ENCODE measurements at regions not wholly inside any gene's neighbourhood (a gene's known extent, or its start where the extent isn't known, plus 50 kb on each side); places are given as distances from the start of the nearest gene placed in this dataset.

- H3K9me3 ChIP-seq (ENCODE audit: control insufficient read depth in 1 of 2, low read length in 2 of 2) = no peaks in the 10 kb centered on the region
- intact Hi-C loops (cut with micrococcal nuclease) = loop anchor here (2.0 kb wide), 2 partner anchors 21 to 83 kb away; no protein-coding TSS in a partner anchor
- DNase-seq = peak; percentile 87 to 90 (median 88)
- ChIA-PET POLR2A (ENCODE audit: partially characterized antibody) (interaction anchor here (1.0 to 2.9 kb wide), 5 partner anchors 18 to 80 kb away, joined by 3 to 19 read pairs (median 4); partner anchors contain the start of gene IER5L), CTCF (ENCODE audit: partially characterized antibody) (interaction anchor here (1.2 kb wide), 1 partner anchor 37 kb away, joined by 3 read pairs; no protein-coding TSS in a partner anchor)
- no peaks in the 10 kb centered on the region for H3K36me3 ChIP-seq (ENCODE audit: insufficient read depth, low read length)
- Mint-ChIP-seq H3K36me3 (no peaks in the 10 kb centered on the region), H3K9me3 (no peaks in the 10 kb centered on the region), H3K27me3 (peaks cover 1 to 10% of the 10 kb centered on the region in 2 donors), H3K27ac (peak overlapping the region; percentile 52 to 88 (median 71)), H3K4me3 (peak overlapping the region; percentile 54 to 81 (median 74)), H3K4me1 (peaks cover 15 to 39% (median 29%) of the 10 kb centered on the region in 4 donors)
- peak overlapping the region; percentile 42 to 47 for H3K4me3 ChIP-seq (ENCODE audit: low read length in 2 of 2)
- H3K27me3 ChIP-seq (ENCODE audit: insufficient read depth, low read length) = no peaks in the 10 kb centered on the region
- H3K27ac ChIP-seq (ENCODE audit: low read depth, low read length) = no peak overlapping the region
- peaks cover 30% of the 10 kb centered on the region for H3K4me1 ChIP-seq (ENCODE audit: insufficient read depth, low read length)
Observed at GRCh38 chr9:129258124-129258822, 80.2 kb upstream of the IER5L start.

- Histone ChIP-seq H3K27ac (ENCODE audit: low read depth, low read length) (no peak overlapping the region), H3K4me3 (ENCODE audit: low read length in 2 of 2) (no peak overlapping the region), H3K27me3 (ENCODE audit: insufficient read depth, low read length) (no peaks in the 10 kb centered on the region), H3K9me3 (ENCODE audit: control insufficient read depth in 1 of 2, low read length in 2 of 2) (no peaks in the 10 kb centered on the region), H3K36me3 (ENCODE audit: insufficient read depth, low read length) (no peaks in the 10 kb centered on the region), H3K4me1 (ENCODE audit: insufficient read depth, low read length) (peaks cover 30% of the 10 kb centered on the region)
- Mint-ChIP-seq H3K4me3 (peak overlapping the region in 3 of 8 donors; percentile 9 to 41 (median 20)), H3K9me3 (no peaks in the 10 kb centered on the region), H3K4me1 (peaks cover 15 to 38% (median 28%) of the 10 kb centered on the region in 4 donors), H3K36me3 (no peaks in the 10 kb centered on the region), H3K27me3 (peaks cover 1 to 9% of the 10 kb centered on the region in 2 donors), H3K27ac (peak overlapping the region in 6 of 7 donors; percentile 65 to 86 (median 73))
- POLR2A ChIA-PET (ENCODE audit: partially characterized antibody) = interaction anchor here (1.0 to 2.9 kb wide), 3 partner anchors 21 to 79 kb away, joined by 3 to 19 read pairs (median 12); partner anchors contain the start of gene IER5L
- DNase-seq = no peak
- intact Hi-C loops (cut with micrococcal nuclease) = no loop called here
- CTCF ChIA-PET (ENCODE audit: partially characterized antibody) = no interaction called here
Observed at GRCh38 chr9:129256959-129257713, 79.1 kb upstream of the IER5L start.

- Mint-ChIP-seq H3K4me1 (peaks cover 11 to 17% (median 14%) of the 10 kb centered on the region in 4 donors), H3K4me3 (no peak overlapping the region), H3K9me3 (no peaks in the 10 kb centered on the region), H3K27ac (no peak overlapping the region), H3K36me3 (no peaks in the 10 kb centered on the region), H3K27me3 (peaks cover 4 to 5% of the 10 kb centered on the region in 2 donors)
- intact Hi-C loops (cut with micrococcal nuclease) = no loop called here
- ChIA-PET POLR2A (ENCODE audit: partially characterized antibody) (no interaction called here), CTCF (ENCODE audit: partially characterized antibody) (interaction anchor here (1.5 kb wide), 2 partner anchors 80 to 112 kb away, joined by 4 read pairs; no protein-coding TSS in a partner anchor)
- Histone ChIP-seq H3K27me3 (ENCODE audit: insufficient read depth, low read length) (no peaks in the 10 kb centered on the region), H3K4me1 (ENCODE audit: insufficient read depth, low read length) (peaks cover 20% of the 10 kb centered on the region), H3K4me3 (ENCODE audit: low read length in 2 of 2) (no peak overlapping the region), H3K36me3 (ENCODE audit: insufficient read depth, low read length) (no peaks in the 10 kb centered on the region), H3K27ac (ENCODE audit: low read depth, low read length) (no peak overlapping the region), H3K9me3 (ENCODE audit: control insufficient read depth in 1 of 2, low read length in 2 of 2) (no peaks in the 10 kb centered on the region)
- no peak for DNase-seq
Observed at GRCh38 chr9:129254566-129255287, 76.7 kb upstream of the IER5L start.

DNA sequence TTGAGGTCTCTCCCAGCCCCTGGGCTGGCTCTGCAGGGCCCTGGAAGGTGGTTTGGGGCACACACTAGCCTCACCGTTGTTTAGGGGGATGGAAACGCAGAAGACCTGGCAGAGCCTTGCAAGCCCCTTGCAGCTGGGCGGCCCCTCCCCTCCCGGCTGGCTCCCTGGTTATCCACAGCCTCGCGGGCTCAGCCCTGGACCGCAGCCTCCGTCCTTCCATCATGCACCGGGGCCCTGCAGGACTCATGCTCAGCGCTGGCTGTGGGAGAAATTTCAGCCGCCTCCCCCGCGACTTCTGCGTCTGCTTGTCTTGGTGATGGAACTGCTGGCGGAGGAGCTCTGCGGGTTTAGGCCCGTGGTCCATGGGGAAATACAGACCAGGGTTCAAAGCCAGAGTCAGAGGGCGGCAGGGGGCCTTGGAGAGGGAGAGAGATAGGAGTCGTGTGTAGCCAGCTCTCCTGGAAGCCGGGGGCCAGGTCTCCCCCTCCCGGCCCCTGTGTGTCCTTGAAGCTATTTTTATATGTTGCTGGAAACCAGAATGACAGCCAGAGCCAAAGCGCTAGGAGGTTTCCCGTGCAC is 75.8 kb upstream of the IER5L start:
- POLR2A ChIA-PET (ENCODE audit: partially characterized antibody) = interaction anchor here (1.3 to 1.4 kb wide), 2 partner anchors 17 to 18 kb away, joined by 3 to 6 read pairs; no protein-coding TSS in a partner anchor
- Histone ChIP-seq H3K4me1 (ENCODE audit: insufficient read depth, low read length) (peaks cover 11% of the 10 kb centered on the region), H3K4me3 (ENCODE audit: low read length in 2 of 2) (no peak overlapping the region), H3K27ac (ENCODE audit: low read depth, low read length) (no peak overlapping the region), H3K9me3 (ENCODE audit: control insufficient read depth in 1 of 2, low read length in 2 of 2) (no peaks in the 10 kb centered on the region), H3K27me3 (ENCODE audit: insufficient read depth, low read length) (no peaks in the 10 kb centered on the region), H3K36me3 (ENCODE audit: insufficient read depth, low read length) (no peaks in the 10 kb centered on the region)
- Mint-ChIP-seq H3K27me3 (peaks cover 4 to 5% of the 10 kb centered on the region in 2 donors), H3K4me3 (no peak overlapping the region), H3K36me3 (no peaks in the 10 kb centered on the region), H3K27ac (peak overlapping the region in 1 of 7 donors; percentile 22), H3K9me3 (no peaks in the 10 kb centered on the region), H3K4me1 (peaks cover 4 to 9% (median 6%) of the 10 kb centered on the region in 4 donors)
- no peak for DNase-seq
- CTCF ChIA-PET (ENCODE audit: partially characterized antibody) = interaction anchor here (1.5 kb wide), 2 partner anchors 79 to 111 kb away, joined by 4 read pairs; no protein-coding TSS in a partner anchor
- intact Hi-C loops (cut with micrococcal nuclease) = no loop called here

GRCh38 chr9:129252937-129253802 is 75.1 kb upstream of the IER5L start:
- DNase-seq = no peak
- Histone ChIP-seq H3K36me3 (ENCODE audit: insufficient read depth, low read length) (no peaks in the 10 kb centered on the region), H3K27me3 (ENCODE audit: insufficient read depth, low read length) (no peaks in the 10 kb centered on the region), H3K4me1 (ENCODE audit: insufficient read depth, low read length) (peaks cover 5% of the 10 kb centered on the region), H3K9me3 (ENCODE audit: control insufficient read depth in 1 of 2, low read length in 2 of 2) (no peaks in the 10 kb centered on the region), H3K27ac (ENCODE audit: low read depth, low read length) (no peak overlapping the region), H3K4me3 (ENCODE audit: low read length in 2 of 2) (no peak overlapping the region)
- H3K4me3 Mint-ChIP-seq = no peak overlapping the region
- CTCF ChIA-PET (ENCODE audit: partially characterized antibody) = interaction anchor here (1.5 kb wide), 1 partner anchor 78 kb away, joined by 4 read pairs; no protein-coding TSS in a partner anchor
- POLR2A ChIA-PET (ENCODE audit: partially characterized antibody) = interaction anchor here (1.3 to 1.4 kb wide), 2 partner anchors 16 to 18 kb away, joined by 3 to 6 read pairs; no protein-coding TSS in a partner anchor
- H3K27ac Mint-ChIP-seq = no peak overlapping the region
- peaks cover 2 to 4% (median 3%) of the 10 kb centered on the region in 4 donors for H3K4me1 Mint-ChIP-seq
- no peaks in the 10 kb centered on the region for H3K9me3 Mint-ChIP-seq
- intact Hi-C loops (cut with micrococcal nuclease) = no loop called here
- H3K27me3 Mint-ChIP-seq = peaks cover 6% of the 10 kb centered on the region in 2 donors
- H3K36me3 Mint-ChIP-seq = no peaks in the 10 kb centered on the region

DNA sequence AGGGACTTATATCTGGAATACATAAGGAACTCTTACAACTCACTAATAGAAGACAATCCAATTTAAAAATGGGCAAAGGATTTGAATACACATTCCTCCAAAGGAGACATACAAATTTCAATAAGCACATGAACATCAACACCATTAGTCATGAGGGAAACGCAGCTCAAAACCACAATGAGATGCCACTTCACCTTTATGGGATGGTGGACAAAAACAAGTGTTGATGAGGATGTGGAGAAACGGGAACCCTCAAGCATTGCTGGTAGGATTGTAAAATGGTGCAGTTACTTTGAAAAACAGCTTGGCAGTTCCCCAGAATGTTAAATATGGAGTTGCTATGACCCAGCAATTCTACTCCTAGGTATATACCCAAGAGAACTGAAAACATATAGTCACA is 72.7 kb upstream of the IER5L start:
- intact Hi-C loops (cut with micrococcal nuclease) = no loop called here
- Mint-ChIP-seq H3K9me3 (no peaks in the 10 kb centered on the region), H3K27ac (no peak overlapping the region), H3K36me3 (no peaks in the 10 kb centered on the region), H3K4me3 (no peak overlapping the region), H3K27me3 (peaks cover 6% of the 10 kb centered on the region in 2 donors), H3K4me1 (no peaks in the 10 kb centered on the region)
- no peaks in the 10 kb centered on the region for H3K9me3 ChIP-seq (ENCODE audit: control insufficient read depth in 1 of 2, low read length in 2 of 2)
- DNase-seq = no peak
- no peak overlapping the region for H3K27ac ChIP-seq (ENCODE audit: low read depth, low read length)
- H3K27me3 ChIP-seq (ENCODE audit: insufficient read depth, low read length) = peaks cover 4% of the 10 kb centered on the region
- H3K36me3 ChIP-seq (ENCODE audit: insufficient read depth, low read length) = no peaks in the 10 kb centered on the region
- no peak overlapping the region for H3K4me3 ChIP-seq (ENCODE audit: low read length in 2 of 2)
- ChIA-PET POLR2A (ENCODE audit: partially characterized antibody) (interaction anchor here (0.7 kb wide), 1 partner anchor 208 kb away, joined by 3 read pairs; no protein-coding TSS in a partner anchor), CTCF (ENCODE audit: partially characterized antibody) (no interaction called here)
- no peaks in the 10 kb centered on the region for H3K4me1 ChIP-seq (ENCODE audit: insufficient read depth, low read length)

Measured in CD4-positive, alpha-beta memory T cell (primary cell).